IPS DF 6.9 (cell line): ENCODE measurements at regions not wholly inside any gene's neighbourhood (a gene's known extent, or its start where the extent isn't known, plus 50 kb on each side); places are given as distances from the start of the nearest gene placed in this dataset.

Source experiments
- DNase-seq: peaks from one replicate; pipeline ENCODE4 v3.0.0-alpha.2; 2013; ENCODE audit warnings: low read depth, low spot score
- H3K27ac ChIP-seq: one replicate; pipeline ENCODE4 v1.5.1; 2013; ENCODE audit warnings: low read length, control low read depth
- H3K27me3 ChIP-seq: 2 replicates; pipeline ENCODE4 v1.6.1; 2013; ENCODE audit warnings: mild to moderate bottlenecking, low read length; ENCODE audit not compliant: control insufficient read depth, insufficient read depth
- H3K36me3 ChIP-seq: 2 replicates; pipeline ENCODE4 v1.6.1; 2013; ENCODE audit warnings: low read length; ENCODE audit not compliant: control insufficient read depth, insufficient read depth
- H3K4me1 ChIP-seq: 2 replicates; pipeline ENCODE4 v1.6.1; 2013; ENCODE audit warnings: low read length; ENCODE audit not compliant: control insufficient read depth, insufficient read depth
- H3K4me3 ChIP-seq: 2 replicates; pipeline ENCODE4 v1.5.1; 2013; ENCODE audit warnings: mild to moderate bottlenecking, low read length
- H3K9me3 ChIP-seq: 2 replicates; pipeline ENCODE4 v1.6.1; 2013; ENCODE audit warnings: low read length, inconsistent platforms; ENCODE audit not compliant: control insufficient read depth, insufficient read depth
- WGBS: extraction: QIAGEN DNeasy Blood & Tissue Kit; methylation state at CpG from one replicate; pipeline ENCODE4 v1.1.7; 2013; ENCODE audit warnings: mixed read lengths, missing lambda C conversion rate; ENCODE audit not compliant: insufficient read length, insufficient coverage; 5-methylcytosine and 5-hydroxymethylcytosine counted together

GRCh38 chr1:167159782-167160181 lies 60.9 kb upstream of the POU2F1 start:
- Histone ChIP-seq H3K27me3 (no peaks in the 10 kb centered on the region), H3K4me3 (no peak overlapping the region), H3K4me1 (peaks cover 20% of the 10 kb centered on the region), H3K36me3 (no peaks in the 10 kb centered on the region; the same call in 1 of the 2 replicates), H3K9me3 (no peaks in the 10 kb centered on the region; the same call in 1 of the 2 replicates), H3K27ac (no peak overlapping the region)
- WGBS: no CpG with 5 or more reads among the region's 5 CpGs
- DNase-seq: no peak

DNA sequence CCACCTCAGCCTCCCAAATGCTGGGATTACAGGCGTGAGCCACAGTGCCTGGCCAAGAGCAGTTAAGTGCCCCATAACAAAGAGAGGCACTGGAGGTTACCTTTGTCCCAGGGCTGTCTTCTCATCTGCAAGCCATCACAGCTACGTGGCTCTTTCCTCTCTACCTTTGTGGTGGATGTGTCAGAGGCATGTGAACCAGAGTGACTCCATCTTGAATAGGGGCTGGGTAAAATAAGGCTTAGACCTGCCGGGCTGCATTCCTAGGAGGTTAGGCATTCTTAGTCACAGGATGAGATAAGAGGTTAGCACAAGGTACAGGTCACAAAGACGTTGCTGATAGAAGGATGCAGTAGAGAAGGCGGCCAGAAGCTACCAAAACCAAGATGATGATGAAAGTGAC lies 59.4 kb upstream of the POU2F1 start:
- no peaks in the 10 kb centered on the region; the same call in 1 of the 2 replicates for H3K9me3 ChIP-seq
- no peaks in the 10 kb centered on the region; the same call in 1 of the 2 replicates for H3K36me3 ChIP-seq
- H3K4me1 ChIP-seq: peaks cover 21% of the 10 kb centered on the region
- no CpG with 5 or more reads among the region's 5 CpGs for WGBS
- no peak overlapping the region for H3K27ac ChIP-seq
- DNase-seq: no peak
- no peak overlapping the region for H3K4me3 ChIP-seq
- H3K27me3 ChIP-seq: no peaks in the 10 kb centered on the region

- Histone ChIP-seq H3K36me3 (no peaks in the 10 kb centered on the region; the same call in 1 of the 2 replicates), H3K4me3 (no peak overlapping the region), H3K9me3 (no peaks in the 10 kb centered on the region; the same call in 1 of the 2 replicates), H3K27ac (no peak overlapping the region), H3K27me3 (no peaks in the 10 kb centered on the region), H3K4me1 (peaks cover 19% of the 10 kb centered on the region)
- no CpG with 5 or more reads among the region's 4 CpGs for whole genome bisulfite sequencing
- no peak for DNase-seq
Measured at GRCh38 chr1:167161762-167162161, 58.9 kb upstream of the POU2F1 start.

DNA sequence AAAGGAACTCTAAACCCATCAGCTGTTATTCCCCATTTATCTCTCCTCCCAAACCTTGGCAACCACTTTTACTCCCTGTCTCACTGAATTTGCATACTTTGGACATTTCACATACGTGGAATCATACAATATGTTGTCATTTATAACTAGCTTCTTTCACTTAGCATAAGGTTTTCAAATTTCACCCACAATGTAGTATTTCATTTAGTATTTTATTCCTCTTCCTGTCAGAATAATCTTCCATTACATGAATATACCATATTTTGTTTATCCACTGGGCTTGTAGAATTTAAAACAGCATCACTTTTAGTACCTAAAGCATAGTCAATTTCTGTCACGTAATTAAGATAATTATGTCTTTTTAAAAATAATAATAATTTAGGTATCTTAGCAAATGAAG lies 55.5 kb upstream of the POU2F1 start:
- Histone ChIP-seq H3K27me3 (no peaks in the 10 kb centered on the region), H3K36me3 (no peaks in the 10 kb centered on the region), H3K4me1 (peaks cover 11% of the 10 kb centered on the region), H3K27ac (no peak overlapping the region), H3K4me3 (no peak overlapping the region), H3K9me3 (no peaks in the 10 kb centered on the region)
- DNase-seq: no peak
- no CpG with 5 or more reads among the region's 2 CpGs for WGBS

DNA sequence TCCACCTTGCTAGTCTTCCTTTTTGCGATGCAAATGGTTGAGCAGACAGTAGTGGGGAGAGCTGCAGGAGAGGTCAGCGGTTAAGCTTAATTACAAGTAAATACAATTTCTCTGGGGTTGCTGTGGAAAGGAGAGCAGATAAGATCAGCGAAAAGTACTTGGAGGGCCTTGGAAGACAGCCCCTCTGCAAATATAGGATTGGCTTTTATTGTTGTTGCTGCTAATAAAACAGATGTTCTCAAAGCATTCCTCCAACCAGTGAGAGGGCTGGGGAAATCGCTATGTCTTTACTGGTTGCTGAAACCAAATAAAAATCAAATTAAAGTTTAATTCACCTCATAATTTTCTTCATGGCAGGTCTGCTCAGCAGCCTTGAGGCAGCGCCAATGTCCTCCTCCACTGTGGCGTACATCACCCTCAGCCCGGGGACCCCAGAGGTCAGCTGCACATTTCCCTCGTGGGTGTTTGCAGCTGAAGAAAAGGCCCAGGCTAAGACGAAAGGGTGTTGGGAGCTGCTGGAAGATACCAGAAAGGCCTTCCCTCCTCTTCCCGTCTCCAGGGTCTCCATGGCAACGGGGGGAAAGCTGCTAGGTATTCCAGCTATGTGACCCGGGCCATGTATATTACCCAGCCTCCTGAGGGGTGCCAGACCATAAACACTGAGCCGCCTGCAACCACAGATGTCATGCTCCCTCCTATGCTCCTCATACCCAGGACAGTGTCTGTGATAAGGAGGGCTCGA lies 54.6 kb upstream of the POU2F1 start:
- Histone ChIP-seq H3K27ac (no peak overlapping the region), H3K27me3 (no peaks in the 10 kb centered on the region), H3K4me3 (no peak overlapping the region), H3K9me3 (no peaks in the 10 kb centered on the region), H3K4me1 (peaks cover 11% of the 10 kb centered on the region), H3K36me3 (no peaks in the 10 kb centered on the region)
- peak; percentile 80 for DNase-seq
- WGBS: no CpG with 5 or more reads among the region's 14 CpGs

GRCh38 chr1:167166690-167167075 lies 54.0 kb upstream of the POU2F1 start:
- H3K27me3 ChIP-seq: no peaks in the 10 kb centered on the region
- H3K4me1 ChIP-seq: peaks cover 11% of the 10 kb centered on the region
- DNase-seq: no peak
- WGBS: no CpG with 5 or more reads among the region's 1 CpG
- no peak overlapping the region for H3K27ac ChIP-seq
- no peaks in the 10 kb centered on the region for H3K9me3 ChIP-seq
- H3K4me3 ChIP-seq: no peak overlapping the region
- H3K36me3 ChIP-seq: no peaks in the 10 kb centered on the region

DNA sequence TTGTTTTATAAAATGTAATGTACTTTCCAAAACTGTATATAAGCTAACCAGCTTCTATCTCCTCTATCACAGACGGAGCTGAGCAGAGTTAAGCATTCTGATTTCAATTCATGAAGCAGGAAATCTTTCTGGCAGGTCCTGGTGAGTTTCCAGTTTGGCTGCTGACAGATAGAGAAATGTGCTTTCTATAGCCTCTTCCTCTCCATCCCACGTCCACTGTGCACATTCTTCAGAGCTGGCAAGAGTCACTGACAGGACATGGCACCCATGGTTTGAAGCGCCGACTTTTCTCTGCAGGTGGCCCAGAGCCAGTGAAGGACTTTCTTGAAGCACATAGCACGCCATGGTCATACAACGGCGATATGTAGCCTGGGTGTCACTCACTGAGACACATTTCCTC lies 52.3 kb upstream of the POU2F1 start:
- Histone ChIP-seq H3K36me3 (no peaks in the 10 kb centered on the region), H3K9me3 (no peaks in the 10 kb centered on the region), H3K4me1 (peaks cover 3% of the 10 kb centered on the region; the same call in 1 of the 2 replicates), H3K4me3 (no peak overlapping the region), H3K27me3 (no peaks in the 10 kb centered on the region), H3K27ac (no peak overlapping the region)
- no peak for DNase-seq
- WGBS: no CpG with 5 or more reads among the region's 7 CpGs

DNA sequence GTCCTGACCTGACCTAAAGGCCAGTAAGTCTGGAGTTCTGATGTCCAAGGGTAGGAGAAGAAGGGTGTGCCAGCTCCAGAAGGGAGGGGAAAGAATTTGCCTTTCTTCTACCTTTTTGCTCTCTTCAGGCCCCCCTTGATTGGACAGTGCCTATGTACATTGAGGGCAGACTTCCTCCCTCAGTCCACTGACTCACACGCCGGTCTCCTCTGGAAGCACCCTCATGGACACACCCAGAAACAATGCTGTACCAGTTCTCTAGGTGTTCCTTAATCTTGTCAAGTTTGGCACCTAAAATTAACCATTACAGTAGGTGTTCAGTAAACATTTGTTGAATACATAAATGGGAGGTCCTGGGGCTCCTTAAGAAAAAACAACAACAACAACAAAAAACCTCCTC lies 51.0 kb upstream of the POU2F1 start:
- peaks cover 4% of the 10 kb centered on the region; the same call in 1 of the 2 replicates for H3K4me1 ChIP-seq
- H3K9me3 ChIP-seq: no peaks in the 10 kb centered on the region
- H3K27ac ChIP-seq: no peak overlapping the region
- no peaks in the 10 kb centered on the region for H3K27me3 ChIP-seq
- no peak overlapping the region for H3K4me3 ChIP-seq
- H3K36me3 ChIP-seq: no peaks in the 10 kb centered on the region
- no CpG with 5 or more reads among the region's 2 CpGs for WGBS
- no peak for DNase-seq
